Gastrocnemius medialis (tissue), 4 donors: ENCODE measurements at regions not wholly inside any gene's neighbourhood (a gene's known extent, or its start where the extent isn't known, plus 50 kb on each side); places are given as distances from the start of the nearest gene placed in this dataset.

Source experiments
- CTCF ChIP-seq, 5 experiments: fragments of 450-650 bp in 3 of 5; fragments of 200-600 bp in 2 of 5; sonication (generic) in 2 of 5; IDR thresholded peaks in 4 of 5; conservative IDR thresholded peaks in 1 of 5; 1 replicate in 4 of 5; 2 replicates in 1 of 5; pipeline ENCODE4 v1.5.1; 2016 to 2019; ENCODE audit warnings: antibody characterized with exemption in 5 of 5, mild to moderate bottlenecking in 3 of 5, moderate library complexity in 3 of 5
- POLR2A ChIP-seq, 2 donors: fragments of 450-650 bp; IDR thresholded peaks; one replicate each; pipeline ENCODE4 v1.6.1; 2017; ENCODE audit warnings: antibody characterized with exemption in 2 of 2, mild to moderate bottlenecking in 2 of 2, moderate library complexity in 2 of 2

- no peak for TF ChIP-seq CTCF (IDR thresholded peaks at IDR 0.05 in 4 of 5, conservative IDR thresholded peaks at IDR 0.05 in 1 of 5)
- TF ChIP-seq POLR2A (IDR thresholded peaks at IDR 0.05) = no peak
These were observed 123.8 kb upstream of the KLF4 start for GRCh38 chr9:107613321-107613720.
